NCI-H128 (cell line): ENCODE measurements at regions not wholly inside any gene's neighbourhood (a gene's known extent, or its start where the extent isn't known, plus 50 kb on each side); places are given as distances from the start of the nearest gene placed in this dataset.

Experiments used
- DNase-seq: peaks from one replicate; lab custom pipeline; 2025; ENCODE audit not compliant: unreplicated experiment; lab: John Stamatoyannopoulos, UW

GRCh38 chr2:60603533-60604190 lies 50.2 kb upstream of the BCL11A start:
- DNase-seq, result no peak

GRCh38 chr2:60604486-60605064 lies 51.1 kb upstream of the BCL11A start:
- DNase-seq, result no peak

- no peak for DNase-seq
These were observed 52.4 kb upstream of the BCL11A start for GRCh38 chr2:60605866-60606265.

- DNase-seq, result no peak
These were observed 55.2 kb upstream of the BCL11A start for GRCh38 chr2:60608679-60609078.

GRCh38 chr2:60612033-60612432 lies 58.6 kb upstream of the BCL11A start:
- no peak for DNase-seq

- no peak for DNase-seq
These were observed 60.9 kb upstream of the BCL11A start for GRCh38 chr2:60614319-60614718.

- no peak for DNase-seq
These were observed 68.4 kb upstream of the BCL11A start for GRCh38 chr2:60621688-60622429.

- DNase-seq, result no peak
These were observed 69.6 kb upstream of the BCL11A start for GRCh38 chr2:60623040-60623439.

GRCh38 chr2:60627412-60627811 lies 74.0 kb upstream of the BCL11A start:
- no peak for DNase-seq

GRCh38 chr2:60628026-60628425 lies 74.6 kb upstream of the BCL11A start:
- no peak for DNase-seq

- DNase-seq, result no peak
These were observed 75.3 kb upstream of the BCL11A start for GRCh38 chr2:60628615-60629304.

GRCh38 chr2:60629305-60629662 lies 75.8 kb upstream of the BCL11A start:
- no peak for DNase-seq

GRCh38 chr2:60629801-60630385 lies 76.4 kb upstream of the BCL11A start:
- no peak for DNase-seq

- DNase-seq, result peak; percentile 73
These were observed 80.2 kb upstream of the BCL11A start for GRCh38 chr2:60633615-60634014.

- no peak for DNase-seq
These were observed 81.0 kb upstream of the BCL11A start for GRCh38 chr2:60634438-60634837.

GRCh38 chr2:60641811-60642788 lies 88.6 kb upstream of the BCL11A start:
- no peak for DNase-seq

GRCh38 chr2:60643747-60644146 lies 90.3 kb upstream of the BCL11A start:
- no peak for DNase-seq

GRCh38 chr2:60644951-60645350 lies 91.5 kb upstream of the BCL11A start:
- DNase-seq, result no peak

GRCh38 chr2:60648191-60648590 lies 94.7 kb upstream of the BCL11A start:
- DNase-seq, result no peak

- DNase-seq, result no peak
These were observed 96.3 kb upstream of the BCL11A start for GRCh38 chr2:60649721-60650120.
